ENCODE measurements at regions not wholly inside any gene's neighbourhood (a gene's known extent, or its start where the extent isn't known, plus 50 kb on each side); places are given as distances from the start of the nearest gene placed in this dataset.

DNA sequence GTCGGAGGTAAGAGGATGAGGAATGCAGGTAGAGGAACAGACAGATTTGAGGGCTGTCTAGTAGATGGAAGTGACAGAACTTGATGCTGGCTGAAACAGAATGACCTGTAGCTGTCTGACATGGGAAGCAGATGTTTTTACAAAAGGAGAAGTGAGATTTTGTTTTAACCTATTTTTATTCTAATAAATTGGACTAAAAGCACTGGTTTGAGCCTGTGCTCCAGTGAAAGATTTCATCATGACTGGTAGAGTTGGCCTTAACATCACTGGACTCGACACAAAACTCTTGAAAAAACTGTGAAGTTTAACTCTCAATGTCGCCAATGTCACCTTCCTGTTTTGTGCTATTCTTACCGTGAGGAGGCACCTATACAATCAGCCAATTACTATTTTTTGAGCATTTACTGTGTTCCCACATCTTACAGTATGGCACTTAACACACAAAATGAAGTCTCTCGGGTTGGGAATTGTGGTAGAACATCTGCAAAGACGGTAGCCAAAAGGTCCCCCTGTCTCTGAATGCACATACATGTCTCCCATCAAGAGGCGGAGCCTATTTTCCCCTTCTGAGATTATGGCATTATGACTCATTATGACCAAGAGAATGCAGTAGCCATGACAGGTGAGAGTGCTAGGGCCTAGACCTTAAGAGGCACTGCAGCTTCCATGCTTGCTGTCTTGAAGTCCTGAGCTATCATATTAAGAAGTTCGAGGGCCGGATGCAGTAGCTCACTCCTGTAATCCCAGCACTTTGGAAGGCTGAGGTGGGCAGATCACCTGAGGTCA, 93.2 kb downstream of the FOXF2 start:
- H3K27ac ChIP-seq = no peak overlapping the region
- no peak for TF ChIP-seq CTCF (IDR thresholded peaks at IDR 0.05)
- H3K4me3 ChIP-seq = no peak overlapping the region
- no peak for DNase-seq (ENCODE audit: low spot score)

DNA sequence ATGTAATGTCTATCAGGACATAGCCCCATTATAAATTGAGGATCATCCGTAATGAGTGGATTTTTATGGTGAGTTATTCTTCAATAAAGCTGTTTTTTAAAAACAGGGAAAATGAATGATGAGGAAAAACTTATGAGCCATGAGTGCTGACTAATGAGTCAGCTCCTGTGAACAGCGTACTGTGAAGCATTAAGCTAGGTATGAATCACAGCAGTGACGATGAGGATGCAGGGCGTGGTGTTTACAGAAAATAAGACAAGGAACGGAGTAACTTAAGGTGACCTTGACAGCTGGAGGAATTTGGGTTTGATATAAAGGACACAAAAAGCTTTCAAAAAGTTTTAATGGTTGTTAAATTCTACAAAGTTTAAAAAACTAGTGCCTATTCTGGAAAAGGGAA, 96.3 kb downstream of the FOXF2 start:
- Histone ChIP-seq H3K27ac (no peak overlapping the region), H3K4me3 (no peak overlapping the region)
- no peak for DNase-seq (ENCODE audit: low spot score)
- no peak for TF ChIP-seq CTCF (IDR thresholded peaks at IDR 0.05)

GRCh38 chr6:1486387-1486786, 97.0 kb downstream of the FOXF2 start:
- no peak for TF ChIP-seq CTCF (IDR thresholded peaks at IDR 0.05)
- no peak overlapping the region for H3K27ac ChIP-seq
- no peak overlapping the region for H3K4me3 ChIP-seq
- no peak for DNase-seq (ENCODE audit: low spot score)

GRCh38 chr6:1487239-1487638, 97.9 kb downstream of the FOXF2 start:
- Histone ChIP-seq H3K4me3 (no peak overlapping the region), H3K27ac (no peak overlapping the region)
- no peak for TF ChIP-seq CTCF (IDR thresholded peaks at IDR 0.05)
- no peak for DNase-seq (ENCODE audit: low spot score)

DNA sequence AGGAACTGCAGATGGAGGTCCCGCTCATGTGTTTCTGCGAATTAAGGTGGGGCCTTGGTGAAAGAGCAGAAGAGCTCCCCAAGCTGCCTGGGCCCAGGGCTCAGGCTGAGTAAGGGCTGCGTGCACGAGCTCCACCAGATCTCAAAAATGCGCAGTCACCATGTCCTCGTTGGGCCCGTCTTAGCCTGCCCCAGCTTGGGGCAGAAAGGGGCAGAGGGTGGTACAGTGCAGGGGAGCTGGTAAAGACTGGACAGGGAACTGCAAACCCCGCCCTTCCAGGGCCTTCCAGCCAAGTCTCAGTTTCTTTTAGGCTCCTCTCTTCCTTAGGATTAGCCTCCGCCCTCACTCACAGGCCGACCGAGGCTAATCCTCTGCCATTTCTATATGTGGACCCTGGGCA, 101.6 kb downstream of the FOXF2 start:
- no peak overlapping the region for H3K27ac ChIP-seq
- DNase-seq (ENCODE audit: low spot score) = no peak
- TF ChIP-seq CTCF (IDR thresholded peaks at IDR 0.05) = no peak
- no peak overlapping the region for H3K4me3 ChIP-seq

DNA sequence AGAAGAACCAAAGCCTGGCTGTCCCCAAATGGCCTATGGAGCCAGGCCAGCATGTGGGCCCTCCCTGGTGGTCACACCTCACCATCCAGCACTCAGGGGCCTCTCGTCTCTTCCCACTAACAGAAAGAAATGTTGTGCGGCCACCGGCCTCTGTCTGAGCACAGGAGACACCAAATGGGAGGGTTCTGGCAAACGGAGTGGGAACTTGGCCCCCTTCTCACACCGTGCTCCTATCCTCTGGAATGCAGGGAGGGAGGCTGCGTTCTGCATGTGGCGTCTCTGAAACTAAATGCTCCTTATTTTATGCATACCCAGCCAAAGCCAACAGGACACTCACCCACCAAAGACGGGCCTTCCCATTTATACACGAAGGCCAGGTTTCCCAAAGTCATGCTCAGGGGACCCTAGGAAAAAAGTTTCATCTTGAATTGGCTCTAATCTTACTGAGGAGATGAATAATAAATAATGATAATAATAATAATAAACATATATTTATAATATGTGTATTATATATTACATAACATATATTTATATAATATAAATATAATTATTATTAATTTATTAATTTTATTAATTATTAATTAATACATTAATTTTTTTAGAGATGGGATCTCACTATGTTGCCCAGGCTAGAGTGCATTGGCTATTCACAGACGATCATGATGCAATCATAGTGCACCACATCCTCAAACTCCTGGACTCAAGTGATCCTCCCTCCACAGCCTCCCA, 102.4 kb downstream of the FOXF2 start:
- TF ChIP-seq CTCF (IDR thresholded peaks at IDR 0.05) = no peak
- no peak for DNase-seq (ENCODE audit: low spot score)
- Histone ChIP-seq H3K27ac (no peak overlapping the region), H3K4me3 (no peak overlapping the region)

GRCh38 chr6:1494671-1495070, 105.3 kb downstream of the FOXF2 start:
- Histone ChIP-seq H3K4me3 (no peak overlapping the region), H3K27ac (no peak overlapping the region)
- TF ChIP-seq CTCF (IDR thresholded peaks at IDR 0.05) = no peak
- no peak for DNase-seq (ENCODE audit: low spot score)

Measured in coronary artery (tissue), 2 donors.